ENCODE measurements at regions not wholly inside any gene's neighbourhood (a gene's known extent, or its start where the extent isn't known, plus 50 kb on each side); places are given as distances from the start of the nearest gene placed in this dataset.

GRCh38 chr15:55026381-55026780 lies 170.4 kb downstream of the RSL24D1 start:
- DNase-seq = no peak

DNA sequence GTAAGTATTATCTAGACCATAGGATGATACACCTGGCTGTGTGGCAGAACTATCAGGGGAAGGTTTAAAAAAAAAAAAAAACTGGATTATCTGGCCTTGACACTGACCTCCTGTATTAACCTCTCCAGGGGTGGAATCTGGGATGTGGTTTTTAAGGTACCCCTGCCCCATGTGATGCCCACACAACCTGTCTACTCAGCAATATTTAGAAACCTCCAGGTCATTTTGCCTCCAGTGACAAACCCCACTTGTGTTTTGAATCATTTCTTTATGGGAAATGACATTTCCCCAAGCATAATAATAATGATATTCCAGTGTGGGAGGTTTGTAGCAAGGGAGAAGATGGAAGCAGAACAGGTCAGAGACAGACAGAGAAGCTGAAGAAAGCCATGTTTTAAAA lies 179.1 kb downstream of the RSL24D1 start:
- DNase-seq = no peak

DNA sequence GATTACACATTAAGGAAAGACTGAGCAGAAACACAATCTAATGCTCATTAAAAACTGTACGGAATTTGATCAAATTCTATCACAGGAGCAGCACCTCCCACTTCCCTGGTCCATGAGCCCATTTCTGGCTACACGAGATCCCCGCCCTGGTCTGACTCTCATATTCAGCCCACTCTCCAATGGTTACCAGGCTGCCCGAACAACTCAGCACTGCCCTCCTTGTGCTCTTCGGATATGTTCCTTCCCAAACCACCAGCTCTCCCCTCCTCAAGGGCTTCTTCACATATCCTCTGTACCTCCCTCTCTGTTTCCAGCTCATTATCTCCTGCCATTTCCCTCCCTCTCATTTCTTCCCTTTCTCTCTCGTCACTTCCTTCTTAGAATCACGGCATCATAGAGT lies 180.5 kb downstream of the RSL24D1 start:
- DNase-seq = no peak

GRCh38 chr15:55015093-55015445 lies 181.7 kb downstream of the RSL24D1 start:
- DNase-seq = no peak

GRCh38 chr15:55014391-55015092 lies 182.2 kb downstream of the RSL24D1 start:
- no peak for DNase-seq

DNA sequence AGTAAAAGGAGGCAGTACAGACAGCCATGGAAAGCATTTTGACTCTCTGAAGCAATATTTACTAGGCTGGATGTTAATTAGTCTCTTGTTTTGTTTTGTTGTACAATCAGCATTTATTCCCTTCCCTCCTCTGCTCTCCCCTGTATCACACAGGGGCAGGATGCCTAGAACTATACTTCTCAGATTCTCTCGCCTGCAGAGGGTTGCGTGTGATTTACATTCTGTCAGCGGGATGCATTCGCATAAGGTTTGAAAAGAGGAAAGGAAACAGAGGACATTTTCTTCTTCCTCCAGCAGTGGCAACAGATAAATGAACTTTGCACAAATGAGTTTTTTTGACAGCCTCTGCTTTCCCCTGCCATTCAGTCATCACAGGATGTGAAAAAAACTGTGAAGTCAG lies 188.3 kb downstream of the RSL24D1 start:
- no peak for DNase-seq

- peak in 11 of 58 donors; percentile 1 to 37 (median 11) for DNase-seq
Measured at GRCh38 chr15:55007561-55007960, 189.2 kb downstream of the RSL24D1 start.

GRCh38 chr15:55005679-55006078 lies 191.1 kb downstream of the RSL24D1 start:
- no peak for DNase-seq

DNA sequence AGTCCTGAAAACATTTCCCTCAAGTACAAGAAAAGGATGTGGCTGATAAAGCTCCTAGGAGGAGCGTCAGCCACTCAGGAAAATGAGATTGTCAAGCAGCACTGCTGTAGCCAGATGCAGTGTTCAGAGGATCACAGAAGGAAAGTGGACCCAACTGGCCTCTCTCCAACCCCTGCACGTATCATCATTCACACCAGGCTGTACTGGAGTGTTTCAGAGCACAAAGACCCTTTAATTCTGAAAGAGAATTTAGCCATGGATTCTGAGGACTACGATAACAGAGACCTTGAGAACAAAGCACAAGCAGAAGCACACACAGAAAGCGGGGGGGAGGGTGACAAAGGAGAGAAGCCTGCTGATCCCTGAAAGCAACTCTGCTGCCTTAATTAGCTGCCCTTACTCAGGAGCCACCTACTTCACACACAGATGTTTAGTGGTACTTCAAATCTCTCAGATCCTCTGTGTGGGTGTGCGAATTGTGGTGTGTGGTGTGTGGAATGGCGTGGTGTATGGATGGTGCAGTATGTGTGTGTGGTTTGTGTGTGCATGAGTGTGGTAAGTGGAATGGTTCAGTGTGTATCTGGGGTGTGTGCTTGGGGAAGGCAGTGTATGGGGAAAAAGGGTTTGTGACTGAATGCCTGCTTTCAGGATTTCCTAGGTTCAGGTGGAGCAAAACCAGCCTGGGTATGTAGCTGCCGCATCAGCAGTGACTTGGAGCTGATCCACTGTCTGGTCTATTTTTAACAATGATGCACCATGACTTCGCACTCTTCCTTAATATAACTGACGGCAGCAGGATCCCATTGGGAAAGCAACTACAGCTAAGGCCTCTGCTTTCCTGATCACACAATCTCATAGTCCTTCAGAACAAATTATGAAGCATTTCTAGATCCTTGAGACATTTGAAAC lies 192.5 kb downstream of the RSL24D1 start:
- DNase-seq = peak in 13 of 58 donors; percentile 3 to 57 (median 28)

- DNase-seq = no peak
Measured at GRCh38 chr15:54998661-54999060, 198.1 kb downstream of the RSL24D1 start.

GRCh38 chr15:54990793-54991192 lies 205.9 kb downstream of the RSL24D1 start:
- DNase-seq = no peak

DNA sequence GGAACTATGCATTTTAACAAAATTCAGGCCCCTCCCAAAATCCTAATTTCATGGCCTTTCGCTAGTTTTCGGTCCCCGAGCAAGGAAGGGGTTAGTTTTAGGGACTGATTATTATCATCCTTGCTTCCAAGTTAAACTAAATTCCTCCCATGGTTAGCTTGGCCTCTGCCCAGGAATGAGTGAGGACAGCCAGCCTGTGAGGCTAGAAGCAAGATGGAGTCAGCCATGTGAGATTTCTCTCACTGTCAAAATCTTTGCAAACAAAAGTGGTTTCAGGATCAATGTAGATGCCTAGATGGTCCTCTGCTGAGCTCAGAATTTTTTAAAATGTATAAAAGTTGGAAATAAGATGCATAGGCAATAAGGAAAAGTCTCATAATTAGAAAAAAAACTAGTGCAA lies 208.9 kb downstream of the RSL24D1 start:
- no peak for DNase-seq

- DNase-seq = no peak
Measured at GRCh38 chr15:54979964-54980363, 216.8 kb downstream of the RSL24D1 start.

DNA sequence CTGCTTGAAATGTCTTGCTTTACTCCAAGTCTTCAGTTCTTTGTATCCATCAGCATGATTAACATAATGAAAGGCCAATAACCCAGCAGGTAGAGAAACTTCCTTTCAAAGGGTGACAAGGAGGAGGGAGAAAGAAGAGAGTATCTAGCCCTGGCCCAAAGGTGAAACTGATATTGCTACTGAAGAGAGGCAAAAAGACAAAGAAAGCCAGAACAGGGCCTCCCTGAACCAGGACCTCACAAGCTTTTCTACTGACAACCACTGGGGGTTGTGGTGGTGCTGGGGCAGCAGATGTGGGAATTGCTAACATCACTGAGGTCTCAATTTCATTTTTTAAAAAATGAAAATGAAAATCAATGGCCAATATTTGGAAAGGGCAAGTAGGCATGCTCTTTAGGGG lies 234.1 kb downstream of the RSL24D1 start:
- DNase-seq = no peak

- DNase-seq = peak in 2 of 58 donors; percentile 0 to 9
Measured at GRCh38 chr15:54960266-54960665, 236.5 kb downstream of the RSL24D1 start.

DNA sequence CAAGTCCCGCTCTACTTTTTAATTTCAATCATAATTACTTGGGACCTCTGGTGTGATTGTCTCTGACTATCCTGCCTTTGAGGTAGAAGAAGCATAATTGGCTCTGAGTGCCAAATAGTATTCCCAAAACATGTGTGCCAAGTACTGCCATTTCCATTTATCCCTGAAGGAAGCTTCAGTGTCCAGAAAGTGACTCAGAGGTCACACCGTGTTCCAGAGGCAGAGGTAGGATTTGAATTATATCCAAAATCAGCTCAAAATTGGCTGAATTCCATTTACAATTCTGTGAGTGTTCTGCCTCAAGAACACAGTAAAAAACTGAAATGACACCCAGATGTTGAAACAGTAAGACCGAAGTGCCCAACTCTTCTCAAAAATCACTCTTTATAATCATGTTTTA lies 255.3 kb downstream of the RSL24D1 start:
- no peak for DNase-seq

DNA sequence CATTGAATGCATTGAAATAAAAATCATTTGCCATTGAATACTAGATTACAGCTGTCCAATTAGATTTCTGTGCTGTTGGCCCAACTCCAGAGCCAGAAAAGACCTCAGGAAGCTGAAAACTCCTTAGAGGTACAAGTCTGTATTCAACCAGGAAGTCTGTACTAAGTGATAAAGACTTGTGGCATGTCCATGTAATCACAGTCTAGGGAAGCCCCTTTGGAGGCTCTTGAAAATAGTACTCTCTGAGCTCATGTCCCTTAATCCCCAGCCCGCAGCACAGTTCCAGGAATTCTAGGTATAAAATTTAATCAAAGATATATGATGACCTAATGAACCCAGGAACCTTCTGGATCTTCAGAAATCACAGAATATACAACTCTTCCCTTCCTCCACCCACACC lies 279.4 kb downstream of the RSL24D1 start:
- no peak for DNase-seq

- no peak for DNase-seq
Measured at GRCh38 chr15:54915380-54915779, 281.4 kb downstream of the RSL24D1 start.

DNA sequence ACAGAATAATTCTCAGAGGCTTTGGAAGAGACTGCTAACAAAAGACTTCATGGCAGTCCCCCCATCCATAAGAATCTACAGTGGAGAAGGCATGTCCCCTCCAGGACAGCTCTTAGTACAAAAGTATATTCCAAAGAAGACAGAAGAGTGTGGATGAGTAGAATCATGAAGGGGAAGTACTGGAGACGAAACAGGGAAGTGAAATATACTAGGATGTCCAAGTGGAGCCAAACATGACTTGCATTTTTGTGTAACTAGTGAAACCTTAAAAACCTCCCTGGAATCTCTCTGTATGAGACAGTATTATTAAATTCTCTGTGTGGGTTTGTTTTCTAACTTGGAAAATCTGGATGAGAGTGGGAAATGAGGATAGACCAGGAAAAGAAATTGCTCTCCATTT lies 312.4 kb downstream of the RSL24D1 start:
- DNase-seq = no peak

DNA sequence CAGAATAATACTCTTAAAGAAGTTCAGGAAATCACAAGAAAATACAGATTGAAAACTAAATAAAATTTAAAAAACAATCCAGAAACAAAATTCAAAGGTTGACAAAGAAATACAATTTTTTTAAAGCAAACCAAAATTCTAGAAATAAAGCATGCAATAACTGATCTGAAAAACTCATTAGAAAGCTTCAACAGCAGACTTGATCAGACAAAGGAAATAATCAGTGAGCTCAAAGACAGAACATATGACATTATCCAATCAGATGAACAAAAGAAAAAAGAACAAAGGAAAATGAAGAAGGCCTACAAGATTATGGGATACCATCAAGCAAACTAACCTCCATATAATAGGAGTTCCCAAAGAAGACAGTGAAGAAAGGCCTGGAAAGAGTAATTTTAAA lies 336.8 kb downstream of the RSL24D1 start:
- DNase-seq = no peak

DNA sequence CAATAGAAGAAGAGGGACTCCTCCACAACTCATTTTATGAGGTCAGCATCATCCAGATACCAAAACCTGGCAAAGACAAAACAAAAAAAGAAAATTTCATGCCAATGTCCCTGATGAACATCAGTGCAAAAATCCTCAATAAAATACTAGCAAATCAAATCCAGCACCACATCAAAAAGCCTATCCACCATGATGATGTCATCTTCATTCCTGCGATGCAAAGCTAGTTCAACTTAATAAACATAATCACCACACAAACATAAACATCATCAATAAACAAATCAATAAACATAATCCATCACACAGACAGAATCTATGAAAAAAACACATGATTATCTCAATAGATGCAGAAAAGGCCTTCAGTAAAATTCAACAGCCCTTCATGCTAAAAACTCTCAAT lies 342.1 kb downstream of the RSL24D1 start:
- no peak for DNase-seq

DNA sequence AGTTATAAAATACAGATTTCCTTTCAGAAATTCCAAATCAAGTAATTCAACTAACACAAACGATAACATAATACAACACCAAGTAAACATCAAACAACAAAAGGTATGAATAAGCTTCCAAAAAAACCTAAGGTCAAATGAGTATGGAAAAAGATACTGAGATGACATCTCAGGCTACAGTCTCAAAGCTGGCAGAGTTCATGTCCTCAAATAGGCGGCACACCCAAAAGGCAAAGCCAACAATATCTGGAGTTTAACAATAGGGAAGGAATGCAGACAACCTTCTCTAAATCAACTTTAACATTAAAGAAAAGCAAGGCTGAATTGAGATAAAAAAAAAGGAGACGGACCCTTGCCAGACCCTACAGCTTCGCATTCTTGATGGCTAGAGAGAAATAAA lies 346.6 kb downstream of the RSL24D1 start:
- DNase-seq = no peak

- no peak for DNase-seq
Measured at GRCh38 chr15:54843006-54843405, 353.7 kb downstream of the RSL24D1 start.

Measured in anterior cingulate cortex (tissue), 58 donors.